HepG2 (cell line): ENCODE measurements at regions not wholly inside any gene's neighbourhood (a gene's known extent, or its start where the extent isn't known, plus 50 kb on each side); places are given as distances from the start of the nearest gene placed in this dataset.

Experiments
- ATAC-seq: fragments of 200-7000 bp; cut with Tn5 transposase; 3 replicates; pipeline ENCODE4 v1.9.1; 2020; ENCODE audit warnings: mild to moderate bottlenecking, moderate library complexity
- BruUV-seq: library from RNA; stranded (reverse); fragments of 400-500 nt; replicated peaks from 2 replicates; lab custom pipeline; 2021; lab: Mats Ljungman, UMichigan
- CTCF ChIA-PET: fragments of 300-600 bp; formaldehyde crosslinking; extraction: SDS; loops from one replicate; lab custom pipeline; 2021; ENCODE audit warnings: low total read pairs, inconsistent platforms, low intra/inter-chr PET ratio; lab: Yijun Ruan, JAX
- POLR2A ChIA-PET: fragments of 350-600 bp; sonication (Branson Sonifier 250); formaldehyde crosslinking; loops from one replicate; lab custom pipeline; 2020; ENCODE audit warnings: antibody characterized with exemption, inconsistent platforms; lab: Yijun Ruan, JAX
- DNase-seq: peaks from one replicate; pipeline ENCODE4 v3.0.0-alpha.2; 2015; ENCODE audit warnings: low spot score
- FAIRE-seq: peaks from 3 replicates; lab custom pipeline; 2011; peaks lifted over from hg19 to GRCh38; lab: Jason Lieb, UNC
- H2AFZ ChIP-seq: one replicate; pipeline ENCODE4 v1.6.1; 2011; ENCODE audit warnings: low read length, inconsistent platforms
- H3K27ac ChIP-seq: fragments of 300-600 bp; 3 replicates; pipeline ENCODE4 v1.8.0; 2011; ENCODE audit warnings: mixed run types, mild to moderate bottlenecking, mixed read lengths, low read length, inconsistent platforms; ENCODE audit not compliant: insufficient read depth; ENCODE audit errors: extremely low read length
- H3K27me3 ChIP-seq, 2 experiments: fragments of 200-600 bp in 1 of 2; 2 replicates in 1 of 2; 3 replicates in 1 of 2; pipeline versions ENCODE4 v1.6.0 to v1.8.0; 2011; ENCODE audit warnings: low read length in 2 of 2, mild to moderate bottlenecking in 2 of 2, moderate library complexity in 2 of 2, inconsistent platforms in 1 of 2; ENCODE audit not compliant: insufficient read depth in 2 of 2, control insufficient read depth in 1 of 2
- H3K36me3 ChIP-seq, 2 experiments: fragments of 200-600 bp in 1 of 2; replicated peaks in 1 of 2; 2 replicates in 1 of 2; 3 replicates in 1 of 2; pipeline versions ENCODE4 v1.5.1 to v1.8.0; 2011; ENCODE audit warnings: low read length in 2 of 2, inconsistent platforms in 1 of 2; ENCODE audit not compliant: insufficient read depth in 2 of 2, control insufficient read depth in 1 of 2
- H3K4me1 ChIP-seq: 2 replicates; pipeline ENCODE4 v1.5.1; 2012; ENCODE audit warnings: low read length, inconsistent platforms; ENCODE audit not compliant: insufficient read depth
- H3K4me2 ChIP-seq: 2 replicates; pipeline ENCODE4 v1.6.0; 2011; ENCODE audit warnings: low read depth, low read length, inconsistent platforms
- H3K4me3 ChIP-seq, 3 experiments: fragments of 200-600 bp in 1 of 3; sonication (generic), shearing (Covaris generic) in 1 of 3; replicated peaks in 1 of 3; 2 replicates each; pipeline ENCODE4 v1.5.1; 2011 to 2016; ENCODE audit warnings: low read length in 3 of 3, inconsistent platforms in 2 of 3, low read depth in 2 of 3, mild to moderate bottlenecking in 2 of 3, control low read depth in 1 of 3, mixed read lengths in 1 of 3; ENCODE audit not compliant: insufficient read depth in 1 of 3
- H3K79me2 ChIP-seq: one replicate; pipeline ENCODE4 v1.6.1; 2011; ENCODE audit warnings: low read length, inconsistent platforms; ENCODE audit not compliant: insufficient read depth
- H3K9ac ChIP-seq: 2 replicates; pipeline ENCODE4 v1.6.0; 2011; ENCODE audit warnings: mild to moderate bottlenecking, low read depth, low read length, inconsistent platforms; ENCODE audit not compliant: insufficient read depth
- H3K9me3 ChIP-seq: 2 replicates; pipeline ENCODE4 v1.5.1; 2012; ENCODE audit warnings: mild to moderate bottlenecking, low read length
- H4K20me1 ChIP-seq: 2 replicates; pipeline ENCODE4 v1.6.0; 2011; ENCODE audit warnings: inconsistent platforms, mild to moderate bottlenecking, low read length, moderate library complexity; ENCODE audit not compliant: insufficient read depth
- CEBPZ ChIP-seq: IDR thresholded peaks from 2 replicates; pipeline ENCODE4 v1.6.1; 2012; ENCODE audit warnings: low read length, improper control_type of control experiment
- ETV5 ChIP-seq: IDR thresholded peaks from 2 replicates; pipeline ENCODE4 v1.6.1; 2018; ENCODE audit warnings: missing biosample characterization, missing genetic modification reagents, inconsistent platforms, borderline replicate concordance
- FOSL2 ChIP-seq: sonication (generic); formaldehyde crosslinking; IDR thresholded peaks from 2 replicates; pipeline ENCODE4 v1.4.0; 2020; ENCODE audit warnings: missing genetic modification reagents
- LRRFIP1 ChIP-seq: sonication (generic); formaldehyde crosslinking; conservative IDR thresholded peaks from 2 replicates; pipeline ENCODE4 v1.4.0; 2020; ENCODE audit warnings: missing genetic modification reagents
- PBX2 ChIP-seq: IDR thresholded peaks from 2 replicates; pipeline ENCODE4 v1.6.1; 2016; ENCODE audit warnings: control low read depth
- RXRB ChIP-seq: IDR thresholded peaks from 2 replicates; pipeline ENCODE4 v1.6.1; 2016; ENCODE audit warnings: borderline replicate concordance, missing genetic modification reagents, missing compliant biosample characterization
- ZBTB44 ChIP-seq: sonication (generic); formaldehyde crosslinking; IDR thresholded peaks from 2 replicates; pipeline ENCODE4 v1.4.0; 2020; ENCODE audit warnings: missing genetic modification reagents
- ZNF576 ChIP-seq: sonication (generic); formaldehyde crosslinking; IDR thresholded peaks from 2 replicates; pipeline ENCODE4 v1.4.0; 2020; ENCODE audit warnings: mild to moderate bottlenecking, missing genetic modification reagents
- ZNF615 ChIP-seq: sonication (generic); formaldehyde crosslinking; IDR thresholded peaks from 2 replicates; pipeline ENCODE4 v1.5.0; 2020; ENCODE audit warnings: mild to moderate bottlenecking, missing genetic modification reagents, borderline replicate concordance
- ZNF790 ChIP-seq: sonication (generic); formaldehyde crosslinking; IDR thresholded peaks from 2 replicates; pipeline ENCODE4 v1.8.0; 2022; ENCODE audit warnings: missing genetic modification reagents, mild to moderate bottlenecking, borderline replicate concordance
- WGBS: methylation state at CpG from one replicate; pipeline ENCODE4 v1.1.6; 2017; ENCODE audit warnings: low lambda C conversion rate; 5-methylcytosine and 5-hydroxymethylcytosine counted together
- in situ Hi-C: cut with HindIII; loops from 2 replicates; pipeline ENCODE4 v1.10.0; 2017; ENCODE audit warnings: low pct_unique_long_range_greater_than_20kb; ENCODE audit not compliant: extremely low pct_ligation_motif_present
- intact Hi-C: fragments of 100-400 bp; cut with micrococcal nuclease; formaldehyde crosslinking; loops from one replicate; pipeline ENCODE4 v1.10.0; 2022; ENCODE audit not compliant: unreplicated experiment

GRCh38 chrX:127558811-127559210 lies 493.4 kb downstream of the ACTRT1 start:
- Histone ChIP-seq H3K4me3 (no peak overlapping the region), H3K9ac (no peak overlapping the region), H4K20me1 (no peaks in the 10 kb centered on the region), H3K36me3 (no peaks in the 10 kb centered on the region), H3K4me2 (no peak overlapping the region), H3K4me1 (no peaks in the 10 kb centered on the region), H3K79me2 (no peaks in the 10 kb centered on the region), H3K27ac (no peak overlapping the region), H2AFZ (no peak overlapping the region), H3K27me3 (no peaks in the 10 kb centered on the region), H3K9me3 (no peaks in the 10 kb centered on the region; the same call in 1 of the 2 replicates)
- ChIA-PET CTCF (no interaction called here), POLR2A (no interaction called here)
- 3% methylated on average over 2 of the region's 2 CpGs for WGBS
- FAIRE-seq (no peak), DNase-seq (no peak), ATAC-seq (no peak)
- intact Hi-C loops (no loop called here), in situ Hi-C loops (no loop called here)
- no TSS peak for BruUV-seq
- TF ChIP-seq RXRB (CRISPR knock-in tag) = no peak
- TF ChIP-seq FOSL2 (CRISPR knock-in tag) = no peak
- no peak for TF ChIP-seq LRRFIP1
- no peak for TF ChIP-seq ZBTB44 (CRISPR knock-in tag)

GRCh38 chrX:127552571-127552970 lies 499.6 kb downstream of the ACTRT1 start:
- peaks cover 18% of the 10 kb centered on the region; the same call in 1 of the 2 replicates for H3K9me3 ChIP-seq
- no peaks in the 10 kb centered on the region for H3K79me2 ChIP-seq
- H3K4me3 ChIP-seq = no peak overlapping the region
- no TSS peak for BruUV-seq
- DNase-seq (no peak), ATAC-seq (no peak), FAIRE-seq (no peak)
- WGBS = 0% methylated on average over 3 of the region's 3 CpGs
- ChIA-PET POLR2A (no interaction called here), CTCF (no interaction called here)
- no peaks in the 10 kb centered on the region for H3K27me3 ChIP-seq
- H3K4me1 ChIP-seq = no peaks in the 10 kb centered on the region
- no peaks in the 10 kb centered on the region for H4K20me1 ChIP-seq
- H3K9ac ChIP-seq = no peak overlapping the region
- in situ Hi-C loops = no loop called here
- no peak overlapping the region for H3K27ac ChIP-seq
- H3K36me3 ChIP-seq = no peaks in the 10 kb centered on the region
- no peak overlapping the region for H2AFZ ChIP-seq
- intact Hi-C loops = no loop called here
- no peak overlapping the region for H3K4me2 ChIP-seq
- no peak for TF ChIP-seq ZNF790 (CRISPR knock-in tag)
- no peak for TF ChIP-seq PBX2
- no peak for TF ChIP-seq ZNF576 (CRISPR knock-in tag)
- no peak for TF ChIP-seq ZNF615 (CRISPR knock-in tag)
- TF ChIP-seq ETV5 (CRISPR knock-in tag) = no peak
- TF ChIP-seq CEBPZ = no peak
